Naive thymus-derived CD4-positive, alpha-beta T cell (primary cell): ENCODE measurements at regions not wholly inside any gene's neighbourhood (a gene's known extent, or its start where the extent isn't known, plus 50 kb on each side); places are given as distances from the start of the nearest gene placed in this dataset.
"Not testable (repeated sequence)": the region's sequence is repeated elsewhere in the genome, so short reads cannot be mapped to it uniquely, and the experiment has no call there.

Experiments
- ATAC-seq: fragments of 150-1000 bp; cut with Tn5 transposase; 2 replicates; pipeline ENCODE4 v1.10.0; 2021; ENCODE audit warnings: mild to moderate bottlenecking, moderate library complexity
- CTCF ChIA-PET: fragments of 350-600 bp; sonication (Branson Sonifier 250); formaldehyde crosslinking; loops from one replicate; lab custom pipeline; 2021; ENCODE audit warnings: antibody characterized with exemption; lab: Charles Lee
- POLR2A ChIA-PET: fragments of 350-600 bp; sonication (Branson Sonifier 250); formaldehyde crosslinking; loops from one replicate; lab custom pipeline; 2021; ENCODE audit warnings: antibody characterized with exemption, inconsistent platforms; lab: Charles Lee
- DNase-seq, 9 donors: peaks; one replicate each; pipeline versions ENCODE4 v3.0.0 to v3.0.0-alpha.2; 2020 to 2022; ENCODE audit warnings: mixed read lengths in 1 of 9
- H3K27ac ChIP-seq: one replicate; pipeline ENCODE4 v1.7.0; 2013; ENCODE audit warnings: mild to moderate bottlenecking, low read depth, low read length, moderate library complexity
- H3K27me3 ChIP-seq, 2 donors: one replicate each; pipeline ENCODE4 v1.7.0; 2013; ENCODE audit warnings: low read length in 2 of 2, mild to moderate bottlenecking in 2 of 2, moderate library complexity in 2 of 2; ENCODE audit not compliant: control insufficient read depth in 2 of 2, insufficient read depth in 2 of 2
- H3K36me3 ChIP-seq, 3 experiments: 1 replicate in 2 of 3; 2 replicates in 1 of 3; pipeline ENCODE4 v1.7.0; 2013; ENCODE audit warnings: low read length in 3 of 3, mild to moderate bottlenecking in 3 of 3, moderate library complexity in 1 of 3; ENCODE audit not compliant: insufficient read depth in 3 of 3, control insufficient read depth in 2 of 3
- H3K4me1 ChIP-seq, 2 donors: one replicate each; pipeline ENCODE4 v1.7.0; 2013; ENCODE audit warnings: low read length in 2 of 2, mild to moderate bottlenecking in 2 of 2, moderate library complexity in 1 of 2; ENCODE audit not compliant: control insufficient read depth in 2 of 2, insufficient read depth in 2 of 2
- H3K4me3 ChIP-seq: 2 replicates; pipeline ENCODE4 v1.7.0; 2013; ENCODE audit warnings: mild to moderate bottlenecking, low read length
- H3K9me3 ChIP-seq, 3 experiments: 1 replicate in 2 of 3; 2 replicates in 1 of 3; pipeline ENCODE4 v1.7.0; 2013; ENCODE audit warnings: low read length in 3 of 3; ENCODE audit not compliant: control insufficient read depth in 2 of 3
- H3K27ac Mint-ChIP-seq, 9 donors: one replicate each; pipeline ENCODE4 v1.8.0; 2020 to 2022; ENCODE audit warnings: mixed read lengths in 9 of 9, mild to moderate bottlenecking in 8 of 9, moderate library complexity in 5 of 9, inconsistent platforms in 2 of 9
- H3K27me3 Mint-ChIP-seq, 5 donors: one replicate each; pipeline ENCODE4 v1.8.0; 2021 to 2022; ENCODE audit warnings: mixed read lengths in 5 of 5, mild to moderate bottlenecking in 1 of 5
- H3K36me3 Mint-ChIP-seq, 5 donors: one replicate each; pipeline ENCODE4 v1.8.0; 2020 to 2022; ENCODE audit warnings: mixed read lengths in 5 of 5, mild to moderate bottlenecking in 3 of 5, inconsistent platforms in 1 of 5
- H3K4me1 Mint-ChIP-seq, 7 donors: one replicate each; pipeline ENCODE4 v1.8.0; 2020 to 2022; ENCODE audit warnings: mixed read lengths in 7 of 7, mild to moderate bottlenecking in 3 of 7, inconsistent platforms in 1 of 7
- H3K4me3 Mint-ChIP-seq, 10 donors: one replicate each; pipeline ENCODE4 v1.8.0; 2020 to 2022; ENCODE audit warnings: mild to moderate bottlenecking in 10 of 10, mixed read lengths in 10 of 10, moderate library complexity in 6 of 10, inconsistent platforms in 2 of 10
- H3K9me3 Mint-ChIP-seq, 11 donors: one replicate each; pipeline ENCODE4 v1.8.0; 2020 to 2022; ENCODE audit warnings: mixed read lengths in 11 of 11, mild to moderate bottlenecking in 4 of 11, inconsistent platforms in 1 of 11, moderate library complexity in 1 of 11
- intact Hi-C, 2 donors: fragments of 100-400 bp; cut with micrococcal nuclease; formaldehyde crosslinking; loops; one replicate each; pipeline ENCODE4 v1.15.1; 2023

DNA sequence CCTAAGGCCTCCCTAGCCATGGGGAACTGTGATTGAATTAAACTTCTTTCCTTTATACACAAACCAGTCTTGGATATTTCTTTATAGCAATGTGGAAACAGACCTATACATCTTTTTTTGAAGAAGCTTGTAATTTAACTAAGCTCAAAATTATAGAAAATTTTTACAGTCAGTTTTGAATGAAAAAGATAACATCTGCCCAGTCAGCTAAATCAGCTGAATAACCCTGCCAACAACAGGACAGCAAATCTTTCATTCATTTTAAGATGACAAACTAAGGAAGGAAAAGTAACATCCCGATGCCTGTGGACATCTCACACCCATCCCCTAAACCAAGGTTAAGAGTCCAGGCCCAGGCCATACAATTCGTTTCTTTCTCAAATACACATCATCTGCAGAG is 541.3 kb upstream of the SLC39A10 start:
- ChIA-PET CTCF (no interaction called here), POLR2A (no interaction called here)
- H3K4me3 ChIP-seq: no peak overlapping the region
- intact Hi-C loops: no loop called here
- no peak overlapping the region for H3K27ac ChIP-seq
- H3K36me3 ChIP-seq: no peaks in the 10 kb centered on the region
- H3K27me3 ChIP-seq: no peaks in the 10 kb centered on the region
- Mint-ChIP-seq H3K27ac (no peak overlapping the region), H3K27me3 (no peaks in the 10 kb centered on the region), H3K4me1 (no peaks in the 10 kb centered on the region), H3K4me3 (no peak overlapping the region), H3K36me3 (peaks cover 0 to 7% (median 0%) of the 10 kb centered on the region in 5 donors), H3K9me3 (peaks cover 0 to 21% (median 5%) of the 10 kb centered on the region in 11 donors)
- DNase-seq (no peak), ATAC-seq (no peak)
- H3K9me3 ChIP-seq: no peaks in the 10 kb centered on the region
- no peaks in the 10 kb centered on the region for H3K4me1 ChIP-seq

DNA sequence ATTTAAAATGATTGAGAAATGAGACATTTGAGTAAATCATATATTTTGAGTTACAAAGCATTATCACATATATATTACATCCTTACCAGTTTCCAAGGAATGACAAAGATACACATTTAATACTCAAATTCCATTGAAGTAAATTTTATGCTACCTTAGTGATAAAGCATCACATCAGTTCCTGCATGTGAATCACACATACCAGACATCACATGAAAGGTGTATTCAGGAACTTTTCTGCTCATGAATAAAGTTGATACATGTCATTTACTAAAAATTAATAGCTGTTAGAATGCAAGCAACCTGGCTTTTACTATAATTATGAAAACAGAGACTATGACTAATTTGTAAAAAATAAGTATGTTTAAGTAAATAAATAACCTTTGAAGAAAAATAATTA is 548.8 kb upstream of the SLC39A10 start:
- Mint-ChIP-seq H3K4me1 (no peaks in the 10 kb centered on the region), H3K27ac (no peak overlapping the region), H3K4me3 (no peak overlapping the region), H3K36me3 (no peaks in the 10 kb centered on the region), H3K27me3 (no peaks in the 10 kb centered on the region), H3K9me3 (peaks cover 0 to 8% (median 1%) of the 10 kb centered on the region in 11 donors)
- Histone ChIP-seq H3K4me1 (no peaks in the 10 kb centered on the region), H3K27me3 (no peaks in the 10 kb centered on the region), H3K9me3 (no peaks in the 10 kb centered on the region), H3K4me3 (no peak overlapping the region), H3K36me3 (no peaks in the 10 kb centered on the region), H3K27ac (no peak overlapping the region)
- ATAC-seq: no peak
- ChIA-PET CTCF (no interaction called here), POLR2A (no interaction called here)
- DNase-seq: no peak
- intact Hi-C loops: no loop called here

DNA sequence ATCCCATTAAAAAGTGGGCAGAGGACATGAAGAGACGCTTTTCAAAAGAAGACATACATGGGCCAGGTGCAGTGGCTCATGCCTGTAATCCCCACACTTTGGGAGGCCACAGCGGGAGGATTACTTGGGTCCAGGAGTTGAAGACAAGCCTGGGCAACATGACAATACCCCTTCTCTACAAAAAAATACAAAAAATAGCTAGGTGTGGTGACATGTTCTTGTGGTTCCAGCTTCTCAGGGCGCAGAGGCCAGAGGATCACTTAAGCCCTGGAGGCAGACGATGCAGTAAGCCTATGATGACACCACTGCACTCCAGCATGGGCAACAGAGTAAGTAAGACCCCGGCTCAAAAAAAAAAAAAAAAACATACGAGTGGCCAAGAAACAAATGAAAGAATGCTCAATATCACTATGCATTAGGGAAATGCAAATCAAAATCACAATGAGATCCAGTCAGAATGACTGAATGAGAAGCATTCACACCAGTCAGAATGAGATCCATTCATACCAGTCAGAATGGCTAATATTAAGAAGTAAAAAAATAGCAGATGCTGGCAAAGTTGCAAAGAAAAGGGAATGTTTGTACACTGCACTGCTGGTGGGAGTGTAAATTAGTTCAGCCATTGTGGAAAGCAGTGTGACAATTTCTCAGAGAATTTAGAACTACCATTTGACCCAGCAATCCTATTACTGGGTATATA is 550.2 kb upstream of the SLC39A10 start:
- no peaks in the 10 kb centered on the region for H3K4me1 Mint-ChIP-seq
- no peak overlapping the region for H3K27ac Mint-ChIP-seq
- H3K4me3 ChIP-seq: no peak overlapping the region
- intact Hi-C loops: no loop called here
- no peaks in the 10 kb centered on the region for H3K27me3 ChIP-seq
- H3K4me3 Mint-ChIP-seq: no peak overlapping the region
- CTCF ChIA-PET: no interaction called here
- no peak for DNase-seq
- no peak for ATAC-seq
- no peaks in the 10 kb centered on the region for H3K36me3 ChIP-seq
- POLR2A ChIA-PET: no interaction called here
- no peaks in the 10 kb centered on the region for H3K36me3 Mint-ChIP-seq
- H3K27me3 Mint-ChIP-seq: no peaks in the 10 kb centered on the region
- H3K9me3 ChIP-seq: no peaks in the 10 kb centered on the region
- peaks cover 0 to 5% (median 0%) of the 10 kb centered on the region in 11 donors for H3K9me3 Mint-ChIP-seq
- no peaks in the 10 kb centered on the region for H3K4me1 ChIP-seq
- H3K27ac ChIP-seq: no peak overlapping the region

DNA sequence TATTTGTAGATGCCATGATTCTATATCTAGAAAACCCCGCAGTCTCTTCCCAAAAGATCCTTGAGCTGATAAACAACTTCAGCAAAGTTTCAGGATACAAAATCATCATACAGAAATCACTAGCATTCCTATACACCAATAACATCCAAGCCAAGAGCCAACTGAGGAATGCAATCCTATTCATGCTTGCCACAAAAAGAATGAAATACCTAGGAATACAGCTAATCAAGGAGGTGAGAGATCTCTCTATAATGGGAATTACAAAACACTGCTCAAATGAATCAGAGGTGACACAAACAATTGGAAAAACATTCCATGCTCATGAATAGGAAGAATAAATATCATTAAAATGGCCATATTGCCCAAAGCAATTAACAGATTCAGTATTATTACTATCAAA is 551.4 kb upstream of the SLC39A10 start:
- Histone ChIP-seq H3K4me1 (no peaks in the 10 kb centered on the region), H3K4me3 (no peak overlapping the region), H3K27ac (no peak overlapping the region), H3K9me3 (no peaks in the 10 kb centered on the region), H3K36me3 (no peaks in the 10 kb centered on the region), H3K27me3 (no peaks in the 10 kb centered on the region)
- CTCF ChIA-PET: no interaction called here
- H3K4me3 Mint-ChIP-seq: no peak overlapping the region
- H3K4me1 Mint-ChIP-seq: no peaks in the 10 kb centered on the region
- DNase-seq (no peak), ATAC-seq (no peak)
- peaks cover 0 to 1% (median 0%) of the 10 kb centered on the region in 11 donors for H3K9me3 Mint-ChIP-seq
- no peak overlapping the region for H3K27ac Mint-ChIP-seq
- no peaks in the 10 kb centered on the region for H3K36me3 Mint-ChIP-seq
- intact Hi-C loops: no loop called here
- POLR2A ChIA-PET: no interaction called here
- H3K27me3 Mint-ChIP-seq: no peaks in the 10 kb centered on the region

DNA sequence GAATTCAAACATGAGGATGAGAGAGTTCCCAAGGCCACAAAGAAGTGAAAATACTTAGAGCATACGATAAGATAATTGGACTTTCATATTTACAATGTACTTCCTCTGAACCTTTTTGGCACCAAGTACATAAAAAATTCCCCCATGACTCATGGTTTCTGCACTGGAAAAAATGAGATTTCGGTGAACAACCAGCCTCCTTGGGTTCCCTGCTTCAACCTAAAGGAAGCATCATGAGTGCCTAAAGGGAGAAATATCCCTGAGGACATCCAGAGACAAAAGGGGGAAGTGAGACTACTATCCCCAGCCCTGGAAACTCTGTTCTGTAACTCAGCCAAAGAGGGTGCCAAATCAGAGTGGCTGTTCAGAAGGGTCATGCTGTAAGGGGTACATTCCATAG is 562.7 kb upstream of the SLC39A10 start:
- Histone ChIP-seq H3K4me3 (no peak overlapping the region), H3K9me3 (no peaks in the 10 kb centered on the region), H3K4me1 (no peaks in the 10 kb centered on the region), H3K27ac (no peak overlapping the region), H3K27me3 (no peaks in the 10 kb centered on the region), H3K36me3 (no peaks in the 10 kb centered on the region)
- ATAC-seq: no peak
- CTCF ChIA-PET: no interaction called here
- POLR2A ChIA-PET: no interaction called here
- Mint-ChIP-seq H3K27ac (no peak overlapping the region), H3K4me1 (no peaks in the 10 kb centered on the region), H3K9me3 (peaks cover 0 to 3% (median 0%) of the 10 kb centered on the region in 11 donors), H3K36me3 (no peaks in the 10 kb centered on the region), H3K27me3 (peaks cover 0 to 8% (median 4%) of the 10 kb centered on the region in 5 donors), H3K4me3 (no peak overlapping the region)
- DNase-seq: no peak
- intact Hi-C loops: no loop called here

DNA sequence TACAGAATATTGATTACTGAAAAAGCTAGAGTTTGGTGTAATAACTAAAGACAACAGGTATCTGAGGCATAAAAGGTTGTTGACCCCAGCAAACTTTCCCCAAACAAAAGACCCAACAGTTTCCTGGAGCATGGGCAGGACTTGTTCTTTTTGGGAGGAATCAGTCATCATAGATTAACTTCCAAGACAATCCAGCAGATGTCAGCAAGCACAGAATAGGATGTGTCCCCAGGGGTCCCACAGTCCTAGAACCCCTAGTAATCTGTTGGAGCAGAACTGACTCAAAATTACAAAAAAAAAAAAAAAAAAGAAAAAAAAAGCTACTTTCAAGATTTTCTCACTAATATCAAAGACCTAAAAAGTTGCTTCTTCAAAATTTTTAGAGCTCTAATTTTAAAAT is 564.7 kb upstream of the SLC39A10 start:
- ChIA-PET CTCF (interaction anchor here (0.7 kb wide), 1 partner anchor 517 kb away, joined by 3 read pairs; no protein-coding TSS in a partner anchor), POLR2A (no interaction called here)
- H3K4me3 Mint-ChIP-seq: no peak overlapping the region
- DNase-seq: no peak
- Histone ChIP-seq H3K36me3 (no peaks in the 10 kb centered on the region), H3K27me3 (no peaks in the 10 kb centered on the region), H3K27ac (no peak overlapping the region), H3K4me1 (no peaks in the 10 kb centered on the region), H3K4me3 (no peak overlapping the region), H3K9me3 (no peaks in the 10 kb centered on the region)
- intact Hi-C loops: no loop called here
- H3K9me3 Mint-ChIP-seq: peaks cover 0 to 3% (median 0%) of the 10 kb centered on the region in 11 donors
- no peak for ATAC-seq
- peaks cover 0 to 14% (median 8%) of the 10 kb centered on the region in 5 donors for H3K27me3 Mint-ChIP-seq
- no peaks in the 10 kb centered on the region for H3K36me3 Mint-ChIP-seq
- H3K4me1 Mint-ChIP-seq: no peaks in the 10 kb centered on the region
- H3K27ac Mint-ChIP-seq: no peak overlapping the region

DNA sequence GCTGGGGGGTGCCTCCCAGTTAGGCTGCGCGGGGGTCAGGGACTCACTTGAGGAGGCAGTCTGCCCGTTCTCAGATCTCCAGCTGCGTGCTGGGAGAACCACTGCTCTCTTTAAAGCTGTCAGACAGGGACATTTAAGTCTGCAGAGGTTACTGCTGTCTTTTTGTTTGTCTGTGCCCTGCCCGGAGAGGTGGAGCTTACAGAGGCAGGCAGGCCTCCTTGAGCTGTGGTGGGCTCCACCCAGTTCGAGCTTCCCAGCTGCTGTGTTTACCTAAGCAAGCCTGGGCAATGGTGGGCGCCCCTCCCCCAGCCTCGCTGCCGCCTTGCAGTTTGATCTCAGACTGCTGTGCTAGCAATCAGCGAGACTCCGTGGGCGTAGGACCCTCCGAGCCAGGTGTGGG is 584.2 kb upstream of the SLC39A10 start:
- POLR2A ChIA-PET, H3K4me1 ChIP-seq, H3K36me3 Mint-ChIP-seq, intact Hi-C loops, H3K4me3 Mint-ChIP-seq, H3K9me3 ChIP-seq, H3K27me3 ChIP-seq, H3K4me3 ChIP-seq, CTCF ChIA-PET, H3K27ac ChIP-seq, DNase-seq, H3K36me3 ChIP-seq, ATAC-seq, H3K4me1 Mint-ChIP-seq, H3K27ac Mint-ChIP-seq: not testable (repeated sequence)
- Mint-ChIP-seq H3K27me3 (peaks cover 0 to 25% (median 11%) of the 10 kb centered on the region in 5 donors), H3K9me3 (peaks cover 2 to 21% (median 8%) of the 10 kb centered on the region in 11 donors)
